ENCODE measurements at regions not wholly inside any gene's neighbourhood (a gene's known extent, or its start where the extent isn't known, plus 50 kb on each side); places are given as distances from the start of the nearest gene placed in this dataset.

- H3K27ac ChIP-seq (ENCODE audit: low read length): no peak overlapping the region
- H3K79me2 ChIP-seq (replicated peaks; ENCODE audit: insufficient read depth, low read length): no peaks in the 10 kb centered on the region
- no peak overlapping the region for H3K9ac ChIP-seq (ENCODE audit: low read length)
- H3K9me3 ChIP-seq (ENCODE audit: low read length): no peaks in the 10 kb centered on the region
- no peak overlapping the region for H2AFZ ChIP-seq (ENCODE audit: low read depth, low read length)
- no peaks in the 10 kb centered on the region for H3K27me3 ChIP-seq (ENCODE audit: insufficient read depth, low read depth, low read length)
- no peaks in the 10 kb centered on the region for H3K36me3 ChIP-seq (ENCODE audit: insufficient read depth, low read length)
- H3F3A ChIP-seq (ENCODE audit: insufficient read depth, low read length, poor library complexity, severe bottlenecking): no peaks in the 10 kb centered on the region
- TF ChIP-seq POLR2AphosphoS5 (IDR thresholded peaks at IDR 0.05) (no peak), RAD21 (conservative IDR thresholded peaks at IDR 0.05) (no peak), EZH2 (IDR thresholded peaks at IDR 0.05; ENCODE audit: borderline replicate concordance, insufficient read depth, low read length, poor library complexity, severe bottlenecking) (no peak), SMC3 (conservative IDR thresholded peaks at IDR 0.05; ENCODE audit: poor library complexity) (no peak), MXI1 (conservative IDR thresholded peaks at IDR 0.05; ENCODE audit: poor library complexity, severe bottlenecking) (no peak), EP300 (conservative IDR thresholded peaks at IDR 0.05; ENCODE audit: poor library complexity, severe bottlenecking) (no peak)
- no peaks in the 10 kb centered on the region for H3K9me2 ChIP-seq (ENCODE audit: insufficient read depth, low read length)
- no peak overlapping the region for H3K4me2 ChIP-seq (ENCODE audit: low read length)
- H3K4me3 ChIP-seq (ENCODE audit: low read length): no peak overlapping the region
- no peaks in the 10 kb centered on the region for H4K20me1 ChIP-seq (ENCODE audit: insufficient read depth)
Observed at GRCh38 chr10:131842351-131843088, 58.3 kb upstream of the PPP2R2D start.

GRCh38 chr10:131843089-131843595 lies 57.7 kb upstream of the PPP2R2D start:
- no peaks in the 10 kb centered on the region for H3K36me3 ChIP-seq (ENCODE audit: insufficient read depth, low read length)
- no peak overlapping the region for H3K4me2 ChIP-seq (ENCODE audit: low read length)
- H2AFZ ChIP-seq (ENCODE audit: low read depth, low read length): no peak overlapping the region
- H4K20me1 ChIP-seq (ENCODE audit: insufficient read depth): no peaks in the 10 kb centered on the region
- no peaks in the 10 kb centered on the region for H3K9me2 ChIP-seq (ENCODE audit: insufficient read depth, low read length)
- no peaks in the 10 kb centered on the region for H3K27me3 ChIP-seq (ENCODE audit: insufficient read depth, low read depth, low read length)
- H3K9ac ChIP-seq (ENCODE audit: low read length): no peak overlapping the region
- no peaks in the 10 kb centered on the region for H3F3A ChIP-seq (ENCODE audit: insufficient read depth, low read length, poor library complexity, severe bottlenecking)
- H3K79me2 ChIP-seq (replicated peaks; ENCODE audit: insufficient read depth, low read length): no peaks in the 10 kb centered on the region
- no peaks in the 10 kb centered on the region for H3K9me3 ChIP-seq (ENCODE audit: low read length)
- TF ChIP-seq SMC3 (conservative IDR thresholded peaks at IDR 0.05; ENCODE audit: poor library complexity) (no peak), EZH2 (IDR thresholded peaks at IDR 0.05; ENCODE audit: borderline replicate concordance, insufficient read depth, low read length, poor library complexity, severe bottlenecking) (no peak), TAF1 (IDR thresholded peaks at IDR 0.05; ENCODE audit: low read depth) (no peak), REST (IDR thresholded peaks at IDR 0.05; ENCODE audit: borderline replicate concordance) (no peak), EP300 (conservative IDR thresholded peaks at IDR 0.05; ENCODE audit: poor library complexity, severe bottlenecking) (no peak), RAD21 (conservative IDR thresholded peaks at IDR 0.05) (no peak), POLR2AphosphoS5 (IDR thresholded peaks at IDR 0.05) (no peak), MXI1 (conservative IDR thresholded peaks at IDR 0.05; ENCODE audit: poor library complexity, severe bottlenecking) (no peak)
- TF ChIP-seq, protein P1, sequence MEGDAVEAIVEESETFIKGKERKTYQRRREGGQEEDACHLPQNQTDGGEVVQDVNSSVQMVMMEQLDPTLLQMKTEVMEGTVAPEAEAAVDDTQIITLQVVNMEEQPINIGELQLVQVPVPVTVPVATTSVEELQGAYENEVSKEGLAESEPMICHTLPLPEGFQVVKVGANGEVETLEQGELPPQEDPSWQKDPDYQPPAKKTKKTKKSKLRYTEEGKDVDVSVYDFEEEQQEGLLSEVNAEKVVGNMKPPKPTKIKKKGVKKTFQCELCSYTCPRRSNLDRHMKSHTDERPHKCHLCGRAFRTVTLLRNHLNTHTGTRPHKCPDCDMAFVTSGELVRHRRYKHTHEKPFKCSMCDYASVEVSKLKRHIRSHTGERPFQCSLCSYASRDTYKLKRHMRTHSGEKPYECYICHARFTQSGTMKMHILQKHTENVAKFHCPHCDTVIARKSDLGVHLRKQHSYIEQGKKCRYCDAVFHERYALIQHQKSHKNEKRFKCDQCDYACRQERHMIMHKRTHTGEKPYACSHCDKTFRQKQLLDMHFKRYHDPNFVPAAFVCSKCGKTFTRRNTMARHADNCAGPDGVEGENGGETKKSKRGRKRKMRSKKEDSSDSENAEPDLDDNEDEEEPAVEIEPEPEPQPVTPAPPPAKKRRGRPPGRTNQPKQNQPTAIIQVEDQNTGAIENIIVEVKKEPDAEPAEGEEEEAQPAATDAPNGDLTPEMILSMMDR (IDR thresholded peaks at IDR 0.05; ENCODE audit: poor library complexity, severe bottlenecking): no peak
- H3K27ac ChIP-seq (ENCODE audit: low read length): no peak overlapping the region
- H3K4me3 ChIP-seq (ENCODE audit: low read length): no peak overlapping the region
